ENCODE measurements at regions not wholly inside any gene's neighbourhood (a gene's known extent, or its start where the extent isn't known, plus 50 kb on each side); places are given as distances from the start of the nearest gene placed in this dataset.

DNA sequence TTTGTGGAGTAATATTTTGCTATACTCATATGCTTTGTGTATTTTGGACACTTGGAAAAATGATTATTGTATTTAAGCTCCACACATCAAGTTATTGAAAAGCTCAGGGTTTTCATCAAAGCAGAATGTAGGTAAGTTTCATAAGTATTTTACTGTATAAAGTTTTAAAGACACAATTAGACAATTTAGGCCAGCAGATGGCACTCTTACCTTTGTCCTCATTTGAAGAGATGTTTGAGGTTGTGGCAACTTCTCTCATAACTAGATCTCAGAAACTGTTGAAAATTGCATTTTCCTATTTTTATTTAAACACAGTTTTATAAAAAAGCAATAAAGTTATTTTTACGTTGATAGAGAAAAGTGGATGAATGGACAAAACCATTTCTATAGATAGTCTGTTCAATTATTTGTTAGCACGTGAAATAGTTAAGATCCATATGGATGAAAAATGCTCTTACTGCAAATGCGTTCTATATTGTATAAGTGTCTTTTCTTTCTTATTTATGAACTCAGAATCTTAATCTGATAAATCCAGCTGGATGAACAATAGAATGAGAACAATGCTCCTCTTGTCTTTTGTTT is 300.0 kb downstream of the AEBP2 start:
- TF ChIP-seq ARNTL (CRISPR knock-in tag; IDR thresholded peaks at IDR 0.05; ENCODE audit: borderline replicate concordance, low read depth): peak; percentile 63; the same call in 1 of the 2 replicates
- no peak for TF ChIP-seq ZNF565 (CRISPR knock-in tag; conservative IDR thresholded peaks at IDR 0.05; ENCODE audit: low read depth)
- no peak for TF ChIP-seq SNAI2 (CRISPR knock-in tag; IDR thresholded peaks at IDR 0.05)
- TF ChIP-seq TCF4 (CRISPR knock-in tag; IDR thresholded peaks at IDR 0.05; ENCODE audit: borderline replicate concordance): no peak
- TF ChIP-seq, protein P1, sequence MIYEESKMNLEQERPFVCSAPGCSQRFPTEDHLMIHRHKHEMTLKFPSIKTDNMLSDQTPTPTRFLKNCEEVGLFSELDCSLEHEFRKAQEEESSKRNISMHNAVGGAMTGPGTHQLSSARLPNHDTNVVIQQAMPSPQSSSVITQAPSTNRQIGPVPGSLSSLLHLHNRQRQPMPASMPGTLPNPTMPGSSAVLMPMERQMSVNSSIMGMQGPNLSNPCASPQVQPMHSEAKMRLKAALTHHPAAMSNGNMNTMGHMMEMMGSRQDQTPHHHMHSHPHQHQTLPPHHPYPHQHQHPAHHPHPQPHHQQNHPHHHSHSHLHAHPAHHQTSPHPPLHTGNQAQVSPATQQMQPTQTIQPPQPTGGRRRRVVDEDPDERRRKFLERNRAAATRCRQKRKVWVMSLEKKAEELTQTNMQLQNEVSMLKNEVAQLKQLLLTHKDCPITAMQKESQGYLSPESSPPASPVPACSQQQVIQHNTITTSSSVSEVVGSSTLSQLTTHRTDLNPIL (CRISPR knock-in tag; IDR thresholded peaks at IDR 0.05; ENCODE audit: low read depth): no peak
- TF ChIP-seq, protein P2, sequence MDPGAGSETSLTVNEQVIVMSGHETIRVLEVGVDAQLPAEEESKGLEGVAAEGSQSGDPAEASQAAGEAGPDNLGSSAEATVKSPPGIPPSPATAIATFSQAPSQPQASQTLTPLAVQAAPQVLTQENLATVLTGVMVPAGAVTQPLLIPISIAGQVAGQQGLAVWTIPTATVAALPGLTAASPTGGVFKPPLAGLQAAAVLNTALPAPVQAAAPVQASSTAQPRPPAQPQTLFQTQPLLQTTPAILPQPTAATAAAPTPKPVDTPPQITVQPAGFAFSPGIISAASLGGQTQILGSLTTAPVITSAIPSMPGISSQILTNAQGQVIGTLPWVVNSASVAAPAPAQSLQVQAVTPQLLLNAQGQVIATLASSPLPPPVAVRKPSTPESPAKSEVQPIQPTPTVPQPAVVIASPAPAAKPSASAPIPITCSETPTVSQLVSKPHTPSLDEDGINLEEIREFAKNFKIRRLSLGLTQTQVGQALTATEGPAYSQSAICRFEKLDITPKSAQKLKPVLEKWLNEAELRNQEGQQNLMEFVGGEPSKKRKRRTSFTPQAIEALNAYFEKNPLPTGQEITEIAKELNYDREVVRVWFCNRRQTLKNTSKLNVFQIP (CRISPR knock-in tag; IDR thresholded peaks at IDR 0.05; ENCODE audit: borderline replicate concordance, low read depth): no peak
- no peak for TF ChIP-seq ZFP3 (CRISPR knock-in tag; IDR thresholded peaks at IDR 0.05)
- TF ChIP-seq GLIS3 (CRISPR knock-in tag; IDR thresholded peaks at IDR 0.05): no peak
- no peak for TF ChIP-seq ZNF8 (CRISPR knock-in tag; IDR thresholded peaks at IDR 0.05)
- TF ChIP-seq ZC3H10 (CRISPR knock-in tag; IDR thresholded peaks at IDR 0.05): no peak
- TF ChIP-seq ZFP30 (CRISPR knock-in tag; IDR thresholded peaks at IDR 0.05): no peak

Measured in SK-N-SH treated with all-trans-retinoic acid at 6 μM for 48 hours (cell line).